Activated naive CD4-positive, alpha-beta T cell treated with anti-CD3 and anti-CD28 coated beads for 36 hours (primary cell): ENCODE measurements at regions not wholly inside any gene's neighbourhood (a gene's known extent, or its start where the extent isn't known, plus 50 kb on each side); places are given as distances from the start of the nearest gene placed in this dataset.
"Not testable (repeated sequence)": the region's sequence is repeated elsewhere in the genome, so short reads cannot be mapped to it uniquely, and the experiment has no call there.

Experiments used
- CTCF ChIA-PET: fragments of 350-600 bp; sonication (Branson Sonifier 250); formaldehyde crosslinking; loops from one replicate; lab custom pipeline; 2021; ENCODE audit warnings: antibody characterized with exemption; lab: Charles Lee
- DNase-seq: peaks from one replicate; pipeline ENCODE4 v3.0.0-alpha.2; 2020
- H3K27ac Mint-ChIP-seq: one replicate; pipeline ENCODE4 v1.8.0; 2021; ENCODE audit warnings: mild to moderate bottlenecking, mixed read lengths
- H3K27me3 Mint-ChIP-seq: one replicate; pipeline ENCODE4 v1.8.0; 2021; ENCODE audit warnings: low read depth, mixed read lengths
- H3K36me3 Mint-ChIP-seq: one replicate; pipeline ENCODE4 v1.8.0; 2021; ENCODE audit warnings: low read depth, mixed read lengths
- H3K4me1 Mint-ChIP-seq: one replicate; pipeline ENCODE4 v1.8.0; 2021; ENCODE audit warnings: low read depth, mixed read lengths
- H3K4me3 Mint-ChIP-seq: one replicate; pipeline ENCODE4 v1.8.0; 2021; ENCODE audit warnings: mild to moderate bottlenecking, moderate library complexity, mixed read lengths
- H3K9me3 Mint-ChIP-seq: one replicate; pipeline ENCODE4 v1.8.0; 2021; ENCODE audit warnings: mixed read lengths
- intact Hi-C: fragments of 100-400 bp; cut with micrococcal nuclease; formaldehyde crosslinking; loops from one replicate; pipeline ENCODE4 v1.15.1; 2023

DNA sequence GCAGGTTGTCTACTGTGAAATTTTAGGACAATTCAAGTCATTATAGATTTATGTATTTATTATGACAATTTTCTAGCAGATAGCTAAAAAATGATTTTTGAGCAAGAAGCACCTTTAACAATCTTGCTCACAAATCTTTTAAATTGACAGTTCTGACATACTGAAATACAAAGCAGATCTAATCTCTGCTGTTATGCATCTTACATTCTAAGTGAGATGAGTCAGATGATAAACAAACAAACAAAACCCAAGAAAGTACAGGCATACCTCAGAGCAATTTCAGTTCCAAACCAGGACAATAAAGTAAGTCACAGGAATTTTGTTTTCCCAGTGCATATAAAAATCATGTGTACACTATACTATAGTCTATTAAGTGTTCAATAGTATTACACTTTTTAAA lies 430.7 kb upstream of the PTCHD4 start:
- Mint-ChIP-seq H3K27ac (no peak overlapping the region), H3K4me3 (no peak overlapping the region), H3K27me3 (no peaks in the 10 kb centered on the region), H3K4me1 (no peaks in the 10 kb centered on the region), H3K36me3 (no peaks in the 10 kb centered on the region), H3K9me3 (peaks cover 9% of the 10 kb centered on the region)
- CTCF ChIA-PET: no interaction called here
- intact Hi-C loops: no loop called here
- DNase-seq: no peak

DNA sequence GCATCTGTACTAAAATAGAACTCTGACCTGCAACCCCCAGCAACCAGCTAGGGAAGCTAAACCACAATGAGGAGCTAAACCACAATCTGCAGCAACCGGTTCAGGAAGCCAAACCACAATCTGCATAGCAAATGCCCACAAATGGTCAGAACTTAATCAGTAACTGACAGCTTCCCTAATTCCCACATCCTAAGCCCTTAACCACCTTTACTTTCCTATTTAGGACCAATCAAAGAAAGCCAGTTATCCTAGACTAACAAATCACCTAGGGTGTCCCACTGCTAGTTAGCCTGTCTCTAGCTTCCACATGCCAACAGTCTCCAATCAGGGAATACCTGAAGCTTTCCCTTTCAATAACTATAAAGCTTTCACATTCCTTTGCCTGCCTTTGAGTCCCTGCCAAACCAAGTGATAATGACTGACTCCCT lies 424.6 kb upstream of the PTCHD4 start:
- DNase-seq: no peak
- no peak overlapping the region for H3K4me3 Mint-ChIP-seq
- H3K9me3 Mint-ChIP-seq: no peaks in the 10 kb centered on the region
- no peaks in the 10 kb centered on the region for H3K36me3 Mint-ChIP-seq
- no peaks in the 10 kb centered on the region for H3K4me1 Mint-ChIP-seq
- intact Hi-C loops: no loop called here
- CTCF ChIA-PET: no interaction called here
- H3K27me3 Mint-ChIP-seq: no peaks in the 10 kb centered on the region
- no peak overlapping the region for H3K27ac Mint-ChIP-seq

DNA sequence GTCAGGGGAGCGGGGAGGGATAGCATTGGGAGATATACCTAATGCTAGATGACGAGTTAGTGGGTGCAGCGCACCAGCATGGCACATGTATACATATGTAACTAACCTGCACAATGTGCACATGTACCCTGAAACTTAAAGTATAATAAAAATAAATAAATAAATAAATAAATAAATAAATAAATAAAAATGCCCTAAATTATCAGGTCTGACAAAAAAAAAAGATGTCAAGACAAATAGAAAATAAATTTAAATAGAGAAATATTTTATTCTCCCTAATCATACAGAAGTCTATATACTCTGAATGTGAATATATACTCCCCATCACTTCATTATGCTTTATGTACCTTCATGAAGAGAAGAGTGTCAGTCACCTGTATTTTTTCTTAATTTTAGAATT lies 420.0 kb upstream of the PTCHD4 start:
- intact Hi-C loops, H3K27me3 Mint-ChIP-seq, H3K36me3 Mint-ChIP-seq, DNase-seq, CTCF ChIA-PET, H3K27ac Mint-ChIP-seq, H3K4me1 Mint-ChIP-seq, H3K4me3 Mint-ChIP-seq, H3K9me3 Mint-ChIP-seq: not testable (repeated sequence)

DNA sequence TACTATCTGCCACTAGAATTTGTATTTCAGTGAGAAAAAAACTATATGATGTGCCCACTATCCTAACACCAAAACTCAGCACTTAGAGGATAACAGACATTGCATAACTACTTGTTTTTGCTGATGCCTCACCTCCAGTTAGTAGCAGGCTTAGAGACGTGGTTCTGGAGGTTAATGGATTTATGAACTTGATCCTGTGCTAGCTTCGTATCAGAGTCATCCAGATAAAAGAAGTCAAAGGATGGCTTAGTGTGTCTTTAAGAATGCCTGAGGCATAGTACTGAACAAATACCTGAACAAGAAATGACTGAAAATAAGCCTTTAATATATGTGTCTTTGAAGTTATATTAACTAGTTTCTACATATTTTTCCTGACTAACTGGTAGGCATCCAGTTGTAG lies 414.9 kb upstream of the PTCHD4 start:
- Mint-ChIP-seq H3K27ac (no peak overlapping the region), H3K4me1 (no peaks in the 10 kb centered on the region), H3K36me3 (no peaks in the 10 kb centered on the region), H3K4me3 (no peak overlapping the region), H3K27me3 (no peaks in the 10 kb centered on the region), H3K9me3 (no peaks in the 10 kb centered on the region)
- DNase-seq: no peak
- intact Hi-C loops: no loop called here
- CTCF ChIA-PET: interaction anchor here (0.6 kb wide), 1 partner anchor 142 kb away, joined by 4 read pairs; no protein-coding TSS in a partner anchor

DNA sequence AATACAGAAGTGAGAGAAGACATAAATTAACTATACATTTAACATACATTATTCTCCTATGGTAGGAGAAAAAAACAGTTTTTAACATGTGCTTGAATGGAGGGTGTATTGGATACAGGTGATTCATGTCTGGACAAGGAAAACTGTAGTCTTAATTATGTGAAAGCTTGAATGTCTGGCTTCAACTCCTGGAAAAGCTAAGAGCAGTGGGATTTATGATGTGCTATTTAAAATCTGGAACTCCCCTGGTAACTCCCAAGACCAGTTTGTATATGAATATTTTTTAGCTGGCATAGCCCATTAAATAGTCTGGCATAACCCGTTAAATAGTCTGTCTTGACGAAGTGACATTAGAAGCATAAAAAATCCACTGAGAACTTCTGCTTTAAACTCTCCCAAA lies 410.0 kb upstream of the PTCHD4 start:
- no peak for DNase-seq
- no peaks in the 10 kb centered on the region for H3K27me3 Mint-ChIP-seq
- no peaks in the 10 kb centered on the region for H3K4me1 Mint-ChIP-seq
- intact Hi-C loops: no loop called here
- no peak overlapping the region for H3K27ac Mint-ChIP-seq
- H3K36me3 Mint-ChIP-seq: no peaks in the 10 kb centered on the region
- H3K9me3 Mint-ChIP-seq: peaks cover 3% of the 10 kb centered on the region
- CTCF ChIA-PET: no interaction called here
- H3K4me3 Mint-ChIP-seq: no peak overlapping the region

DNA sequence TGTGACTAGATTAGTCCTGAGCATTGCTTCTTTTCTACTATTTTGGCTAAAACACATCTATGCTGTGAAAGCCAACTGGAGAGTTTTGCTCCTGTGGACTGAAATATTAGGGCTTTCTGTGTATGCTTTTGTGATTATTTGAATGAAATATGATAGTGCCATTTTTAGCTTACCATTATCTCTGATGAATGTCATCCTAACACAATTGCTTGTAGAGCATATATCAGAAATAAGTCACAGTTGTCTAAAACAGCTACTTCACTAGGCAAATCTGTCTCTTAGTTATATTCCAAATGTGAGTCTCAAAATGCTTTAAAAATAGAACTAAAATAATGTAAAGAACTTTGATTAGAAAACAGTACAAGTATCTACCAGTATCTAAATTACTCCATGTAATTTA lies 401.4 kb upstream of the PTCHD4 start:
- Mint-ChIP-seq H3K27me3 (no peaks in the 10 kb centered on the region), H3K9me3 (peaks cover 1% of the 10 kb centered on the region), H3K27ac (no peak overlapping the region), H3K36me3 (no peaks in the 10 kb centered on the region), H3K4me3 (no peak overlapping the region), H3K4me1 (no peaks in the 10 kb centered on the region)
- DNase-seq: no peak
- intact Hi-C loops: no loop called here
- CTCF ChIA-PET: no interaction called here

DNA sequence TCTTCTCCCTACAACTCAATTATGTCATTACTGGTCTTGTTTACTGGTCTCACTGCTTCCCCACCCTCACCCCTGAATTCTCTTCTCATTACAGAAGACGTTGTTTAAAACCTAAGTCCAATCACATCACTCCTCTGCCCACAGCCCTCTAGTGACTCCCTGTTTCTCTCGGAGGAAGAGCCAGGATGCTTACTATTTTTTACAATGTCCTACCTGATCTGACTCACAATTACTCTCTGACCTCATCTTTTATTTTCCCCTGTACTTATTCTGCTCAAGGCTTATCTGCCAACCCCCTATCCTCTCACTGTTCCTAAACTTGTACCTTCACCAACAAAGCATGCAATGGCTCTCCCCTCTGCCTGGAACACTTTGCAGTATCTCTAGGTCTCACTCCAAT lies 400.4 kb upstream of the PTCHD4 start:
- no peak for DNase-seq
- H3K36me3 Mint-ChIP-seq: no peaks in the 10 kb centered on the region
- CTCF ChIA-PET: no interaction called here
- no peaks in the 10 kb centered on the region for H3K27me3 Mint-ChIP-seq
- H3K4me3 Mint-ChIP-seq: no peak overlapping the region
- intact Hi-C loops: no loop called here
- peaks cover 3% of the 10 kb centered on the region for H3K9me3 Mint-ChIP-seq
- H3K4me1 Mint-ChIP-seq: no peaks in the 10 kb centered on the region
- no peak overlapping the region for H3K27ac Mint-ChIP-seq

DNA sequence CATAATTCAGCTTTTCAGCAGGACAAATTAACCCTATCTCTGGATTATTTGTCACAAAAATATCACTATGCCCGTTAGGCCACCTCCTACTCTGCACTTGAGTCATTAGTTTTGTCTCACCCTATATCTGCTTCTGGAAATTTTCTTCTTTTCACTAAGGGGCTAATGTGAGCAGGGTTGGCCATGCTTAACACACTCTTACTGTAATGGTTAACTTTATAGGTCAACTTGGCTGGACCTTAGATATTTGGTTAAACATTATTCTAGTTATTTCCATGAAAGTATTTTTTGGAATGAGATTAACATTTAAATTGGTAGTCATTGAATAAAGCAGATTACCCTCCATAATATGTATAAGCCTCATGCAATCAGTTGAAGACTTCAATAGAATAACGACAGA lies 394.6 kb upstream of the PTCHD4 start:
- Mint-ChIP-seq H3K9me3 (peaks cover 8% of the 10 kb centered on the region), H3K36me3 (no peaks in the 10 kb centered on the region), H3K4me1 (no peaks in the 10 kb centered on the region), H3K4me3 (no peak overlapping the region), H3K27me3 (no peaks in the 10 kb centered on the region), H3K27ac (no peak overlapping the region)
- no peak for DNase-seq
- intact Hi-C loops: no loop called here
- CTCF ChIA-PET: no interaction called here

DNA sequence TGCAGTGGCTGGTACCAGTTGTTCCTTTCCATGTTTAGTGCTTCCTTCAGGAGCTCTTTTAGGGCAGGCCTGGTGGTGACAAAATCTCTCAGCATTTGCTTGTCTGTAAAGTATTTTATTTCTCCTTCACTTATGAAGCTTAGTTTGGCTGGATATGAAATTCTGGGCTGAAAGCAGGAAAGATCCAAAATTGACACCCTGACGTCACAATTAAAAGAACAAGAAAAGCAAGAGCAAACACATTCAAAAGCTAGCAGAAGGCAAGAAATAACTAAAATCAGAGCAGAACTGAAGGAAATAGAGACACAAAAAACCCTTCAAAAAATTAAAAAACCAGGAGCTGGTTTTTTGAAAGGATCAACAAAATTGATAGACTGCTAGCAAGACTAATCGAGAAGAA lies 382.4 kb upstream of the PTCHD4 start:
- H3K9me3 Mint-ChIP-seq, H3K36me3 Mint-ChIP-seq, H3K27me3 Mint-ChIP-seq, intact Hi-C loops, CTCF ChIA-PET, DNase-seq, H3K4me1 Mint-ChIP-seq, H3K4me3 Mint-ChIP-seq, H3K27ac Mint-ChIP-seq: not testable (repeated sequence)

DNA sequence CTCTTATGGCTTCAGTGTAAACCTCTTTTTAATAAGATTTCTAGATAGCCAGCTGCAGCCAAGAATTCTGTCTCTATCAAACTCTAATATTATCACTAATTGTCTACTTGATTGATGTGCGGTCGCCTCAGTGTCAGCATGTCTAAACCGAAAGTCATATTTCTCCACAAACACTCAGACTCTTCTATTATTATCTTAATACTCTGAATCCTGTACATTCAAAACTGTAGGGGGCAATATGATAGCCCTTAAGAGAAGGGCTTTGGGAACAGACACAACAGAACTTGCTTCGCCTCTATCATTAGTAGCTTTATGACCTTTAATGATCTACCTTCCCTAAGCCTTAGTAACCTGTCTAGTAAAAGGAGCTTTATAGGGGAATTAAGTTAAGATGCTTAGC lies 379.7 kb upstream of the PTCHD4 start:
- Mint-ChIP-seq H3K27ac (no peak overlapping the region), H3K36me3 (no peaks in the 10 kb centered on the region), H3K4me1 (no peaks in the 10 kb centered on the region), H3K27me3 (no peaks in the 10 kb centered on the region), H3K9me3 (peaks cover 8% of the 10 kb centered on the region), H3K4me3 (no peak overlapping the region)
- intact Hi-C loops: no loop called here
- no peak for DNase-seq
- CTCF ChIA-PET: interaction anchor here (0.6 to 0.7 kb wide), 2 partner anchors 225 to 437 kb away, joined by 3 read pairs; no protein-coding TSS in a partner anchor

DNA sequence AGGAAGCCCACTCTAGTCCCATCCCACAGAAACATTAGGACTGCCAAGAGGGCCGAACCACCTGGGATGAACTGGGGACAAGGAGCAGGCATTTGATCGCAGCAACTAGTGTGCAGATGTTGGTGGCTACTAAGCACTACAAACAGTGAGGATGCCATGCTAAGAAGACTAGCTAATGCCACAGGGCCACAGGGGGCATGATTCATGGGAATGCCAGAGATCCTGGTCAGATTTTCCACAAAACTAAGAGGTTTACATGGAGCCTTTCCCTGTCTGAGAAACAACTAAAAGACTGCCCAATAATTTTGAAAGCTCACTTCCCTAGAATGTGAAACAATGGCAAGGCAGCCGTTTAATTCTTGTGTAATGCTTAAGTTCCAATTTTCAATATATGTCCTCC lies 375.9 kb upstream of the PTCHD4 start:
- no peaks in the 10 kb centered on the region for H3K27me3 Mint-ChIP-seq
- H3K4me3 Mint-ChIP-seq: no peak overlapping the region
- no peak overlapping the region for H3K27ac Mint-ChIP-seq
- no peak for DNase-seq
- no peaks in the 10 kb centered on the region for H3K4me1 Mint-ChIP-seq
- CTCF ChIA-PET: no interaction called here
- peaks cover 2% of the 10 kb centered on the region for H3K9me3 Mint-ChIP-seq
- no peaks in the 10 kb centered on the region for H3K36me3 Mint-ChIP-seq
- intact Hi-C loops: no loop called here

DNA sequence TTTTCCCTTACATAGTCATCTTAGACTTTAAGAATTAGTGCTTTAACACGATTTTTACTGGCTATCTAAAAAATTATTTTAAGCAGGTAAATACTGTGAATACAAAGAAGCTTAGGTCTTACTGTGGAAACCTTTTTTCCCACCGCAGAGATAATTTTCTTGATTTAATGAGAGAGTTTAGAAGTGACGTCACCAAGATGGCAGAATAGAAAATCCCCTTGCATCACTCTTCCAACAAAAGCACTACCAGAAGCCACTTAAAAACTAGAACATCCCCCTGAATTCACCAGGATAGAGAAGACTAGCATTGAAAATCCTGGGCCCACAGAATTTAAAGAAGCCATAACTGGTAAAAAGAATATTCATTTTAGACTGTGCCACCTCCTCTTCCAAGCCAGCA lies 375.4 kb upstream of the PTCHD4 start:
- Mint-ChIP-seq H3K27me3 (no peaks in the 10 kb centered on the region), H3K4me1 (no peaks in the 10 kb centered on the region), H3K4me3 (no peak overlapping the region), H3K36me3 (no peaks in the 10 kb centered on the region), H3K9me3 (peaks cover 2% of the 10 kb centered on the region), H3K27ac (no peak overlapping the region)
- CTCF ChIA-PET: no interaction called here
- DNase-seq: no peak
- intact Hi-C loops: no loop called here

DNA sequence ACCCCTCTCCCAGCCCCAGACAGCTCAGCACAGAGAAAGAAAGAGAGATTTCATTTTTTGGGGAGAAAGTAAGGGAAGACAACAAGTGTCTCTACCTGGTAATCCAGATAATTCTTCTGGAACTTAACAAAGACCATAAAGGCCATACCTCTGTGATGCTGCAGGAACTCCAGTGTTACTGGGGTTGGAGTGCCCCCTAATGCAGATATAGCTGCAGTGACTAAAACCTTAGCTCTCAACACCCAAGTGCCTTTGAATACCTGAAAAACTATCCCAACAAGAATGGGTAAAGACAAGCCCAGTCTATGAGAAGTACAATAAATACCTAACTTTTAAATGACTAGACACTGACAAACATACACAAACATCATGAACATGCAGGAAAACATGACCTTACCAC lies 365.3 kb upstream of the PTCHD4 start:
- Mint-ChIP-seq H3K4me3 (no peak overlapping the region), H3K4me1 (no peaks in the 10 kb centered on the region), H3K27me3 (no peaks in the 10 kb centered on the region), H3K27ac (no peak overlapping the region), H3K9me3 (peaks cover 9% of the 10 kb centered on the region), H3K36me3 (no peaks in the 10 kb centered on the region)
- intact Hi-C loops: no loop called here
- DNase-seq: no peak
- CTCF ChIA-PET: no interaction called here

DNA sequence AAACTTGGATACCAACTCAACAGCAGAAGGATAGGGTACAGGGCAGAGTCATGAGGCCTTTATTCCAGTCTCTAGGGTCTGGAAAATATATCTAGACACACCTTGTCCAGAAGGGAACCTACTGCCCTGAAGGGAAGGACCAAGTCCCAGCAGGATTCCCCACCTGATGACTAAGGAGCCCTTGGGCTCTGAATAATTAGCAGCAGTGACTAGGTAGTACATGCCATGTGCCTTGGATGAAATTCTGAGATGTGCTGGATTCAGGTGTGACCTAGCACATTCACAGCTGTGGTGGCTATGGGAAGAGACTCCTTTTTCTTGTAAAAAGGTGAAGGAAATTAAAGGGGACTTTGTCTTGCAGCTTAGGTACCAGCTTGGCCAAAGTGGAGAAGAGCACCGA lies 364.3 kb upstream of the PTCHD4 start:
- Mint-ChIP-seq H3K27ac (no peak overlapping the region), H3K36me3 (no peaks in the 10 kb centered on the region), H3K4me3 (no peak overlapping the region), H3K9me3 (peaks cover 8% of the 10 kb centered on the region), H3K27me3 (no peaks in the 10 kb centered on the region), H3K4me1 (no peaks in the 10 kb centered on the region)
- intact Hi-C loops: no loop called here
- no peak for DNase-seq
- CTCF ChIA-PET: interaction anchor here (0.6 kb wide), 1 partner anchor 847 kb away, joined by 4 read pairs; no protein-coding TSS in a partner anchor
